Ishikawa (cell line): ENCODE measurements at regions not wholly inside any gene's neighbourhood (a gene's known extent, or its start where the extent isn't known, plus 50 kb on each side); places are given as distances from the start of the nearest gene placed in this dataset.

Experiments
- EGR1 ChIP-seq: IDR thresholded peaks from 2 replicates; pipeline ENCODE4 v1.6.1; 2012
- NFIC ChIP-seq: IDR thresholded peaks from 2 replicates; pipeline ENCODE4 v1.6.1; 2012
- RAD21 ChIP-seq: IDR thresholded peaks from 2 replicates; pipeline ENCODE4 v1.6.1; 2012; ENCODE audit warnings: low read depth
- TAF1 ChIP-seq: IDR thresholded peaks from 2 replicates; pipeline ENCODE4 v1.6.1; 2012; ENCODE audit warnings: low read depth, mild to moderate bottlenecking
- TCF12 ChIP-seq: IDR thresholded peaks from 2 replicates; pipeline ENCODE4 v1.6.1; 2012; ENCODE audit warnings: low read depth
- YY1 ChIP-seq: IDR thresholded peaks from 2 replicates; pipeline ENCODE4 v1.6.1; 2012; ENCODE audit warnings: low read depth
- TF ChIP-seq, protein P1 (sequence below): IDR thresholded peaks from 2 replicates; pipeline ENCODE4 v1.6.1; 2012; ENCODE audit warnings: low read depth, mild to moderate bottlenecking
- TF ChIP-seq, protein P2 (sequence below): IDR thresholded peaks from 2 replicates; pipeline ENCODE4 v1.6.1; 2012

DNA sequence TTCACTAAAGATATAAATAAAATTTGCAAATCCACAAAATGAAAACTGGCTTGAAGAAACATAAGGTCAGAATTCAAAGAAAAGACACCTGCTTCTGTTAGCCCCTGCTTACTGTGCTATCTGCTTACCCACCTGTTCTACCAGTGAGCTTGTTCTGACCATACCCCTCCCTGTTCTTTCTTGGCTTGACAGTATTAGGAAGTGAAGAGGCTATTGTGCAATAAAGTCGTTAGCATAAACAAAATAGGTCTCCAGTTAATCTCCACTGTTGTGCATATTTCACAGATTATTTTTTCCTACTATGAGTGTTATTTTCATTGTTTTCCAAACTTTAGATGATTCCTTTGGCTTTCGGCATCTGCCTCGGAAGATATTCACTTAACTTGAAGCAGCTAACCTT is 322.1 kb downstream of the CCDC85A start:
- TF ChIP-seq TCF12 (no peak), TAF1 (no peak), RAD21 (no peak), EGR1 (no peak), NFIC (no peak), YY1 (no peak)
- TF ChIP-seq, protein P1, sequence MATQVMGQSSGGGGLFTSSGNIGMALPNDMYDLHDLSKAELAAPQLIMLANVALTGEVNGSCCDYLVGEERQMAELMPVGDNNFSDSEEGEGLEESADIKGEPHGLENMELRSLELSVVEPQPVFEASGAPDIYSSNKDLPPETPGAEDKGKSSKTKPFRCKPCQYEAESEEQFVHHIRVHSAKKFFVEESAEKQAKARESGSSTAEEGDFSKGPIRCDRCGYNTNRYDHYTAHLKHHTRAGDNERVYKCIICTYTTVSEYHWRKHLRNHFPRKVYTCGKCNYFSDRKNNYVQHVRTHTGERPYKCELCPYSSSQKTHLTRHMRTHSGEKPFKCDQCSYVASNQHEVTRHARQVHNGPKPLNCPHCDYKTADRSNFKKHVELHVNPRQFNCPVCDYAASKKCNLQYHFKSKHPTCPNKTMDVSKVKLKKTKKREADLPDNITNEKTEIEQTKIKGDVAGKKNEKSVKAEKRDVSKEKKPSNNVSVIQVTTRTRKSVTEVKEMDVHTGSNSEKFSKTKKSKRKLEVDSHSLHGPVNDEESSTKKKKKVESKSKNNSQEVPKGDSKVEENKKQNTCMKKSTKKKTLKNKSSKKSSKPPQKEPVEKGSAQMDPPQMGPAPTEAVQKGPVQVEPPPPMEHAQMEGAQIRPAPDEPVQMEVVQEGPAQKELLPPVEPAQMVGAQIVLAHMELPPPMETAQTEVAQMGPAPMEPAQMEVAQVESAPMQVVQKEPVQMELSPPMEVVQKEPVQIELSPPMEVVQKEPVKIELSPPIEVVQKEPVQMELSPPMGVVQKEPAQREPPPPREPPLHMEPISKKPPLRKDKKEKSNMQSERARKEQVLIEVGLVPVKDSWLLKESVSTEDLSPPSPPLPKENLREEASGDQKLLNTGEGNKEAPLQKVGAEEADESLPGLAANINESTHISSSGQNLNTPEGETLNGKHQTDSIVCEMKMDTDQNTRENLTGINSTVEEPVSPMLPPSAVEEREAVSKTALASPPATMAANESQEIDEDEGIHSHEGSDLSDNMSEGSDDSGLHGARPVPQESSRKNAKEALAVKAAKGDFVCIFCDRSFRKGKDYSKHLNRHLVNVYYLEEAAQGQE = no peak
- TF ChIP-seq, protein P2, sequence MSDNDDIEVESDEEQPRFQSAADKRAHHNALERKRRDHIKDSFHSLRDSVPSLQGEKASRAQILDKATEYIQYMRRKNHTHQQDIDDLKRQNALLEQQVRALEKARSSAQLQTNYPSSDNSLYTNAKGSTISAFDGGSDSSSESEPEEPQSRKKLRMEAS = no peak
